ENCODE measurements at regions not wholly inside any gene's neighbourhood (a gene's known extent, or its start where the extent isn't known, plus 50 kb on each side); places are given as distances from the start of the nearest gene placed in this dataset.

GRCh38 chr11:45572354-45573123 lies 92.9 kb downstream of the CHST1 start (continued):
- TF ChIP-seq MLXIP (CRISPR knock-in tag; IDR thresholded peaks at IDR 0.05; ENCODE audit: borderline replicate concordance) (no peak), MAZ (IDR thresholded peaks at IDR 0.05; ENCODE audit: borderline replicate concordance, low read depth, low read length) (no peak), MAZ (CRISPR knock-in tag; IDR thresholded peaks at IDR 0.05; ENCODE audit: low read depth) (no peak), ZFP91 (CRISPR knock-in tag; IDR thresholded peaks at IDR 0.05; ENCODE audit: borderline replicate concordance) (no peak), ZNF850 (CRISPR knock-in tag; conservative IDR thresholded peaks at IDR 0.05) (no peak), SIX4 (CRISPR knock-in tag; IDR thresholded peaks at IDR 0.05) (no peak), ZNF251 (CRISPR knock-in tag; IDR thresholded peaks at IDR 0.05) (no peak)

- Histone ChIP-seq H3K4me2 (ENCODE audit: low read depth, low read length) (no peak overlapping the region), H3K79me2 (ENCODE audit: insufficient read depth, low read length) (no peaks in the 10 kb centered on the region), H3K4me3 (replicated peaks in 1 of 3; ENCODE audit: insufficient read depth in 1 of 3, low read depth in 2 of 3, low read length in 3 of 3) (no peak overlapping the region), H3K4me1 (ENCODE audit: insufficient read depth, low read length) (no peaks in the 10 kb centered on the region), H3K27me3 (ENCODE audit: control insufficient read depth in 1 of 2, insufficient read depth in 2 of 2, low read length in 2 of 2) (peaks cover 2 to 8% of the 10 kb centered on the region in 2 experiments; a peak in 3 of 5 replicates), H3K27ac (ENCODE audit: extremely low read length, insufficient read depth, low read length) (no peak overlapping the region), H3K9me3 (ENCODE audit: low read length) (no peaks in the 10 kb centered on the region), H2AFZ (ENCODE audit: low read length) (no peak overlapping the region), H3K36me3 (replicated peaks in 1 of 2; ENCODE audit: control insufficient read depth in 1 of 2, insufficient read depth in 2 of 2, low read length in 2 of 2) (no peaks in the 10 kb centered on the region), H4K20me1 (ENCODE audit: insufficient read depth, low read length) (no peaks in the 10 kb centered on the region), H3K9ac (ENCODE audit: insufficient read depth, low read depth, low read length) (no peak overlapping the region)
- 5% methylated on average over 7 of the region's 8 CpGs for WGBS (ENCODE audit: low lambda C conversion rate)
- CTCF ChIA-PET (ENCODE audit: low intra/inter-chr PET ratio, low total read pairs), result no interaction called here
- ATAC-seq (no peak), DNase-seq (ENCODE audit: low spot score) (no peak), FAIRE-seq (no peak)
- intact Hi-C loops (cut with micrococcal nuclease; ENCODE audit: unreplicated experiment) (no loop called here), in situ Hi-C loops (cut with HindIII; ENCODE audit: extremely low pct_ligation_motif_present, low pct_unique_long_range_greater_than_20kb) (no loop called here)
- no TSS peak for BruUV-seq (replicated peaks)
- POLR2A ChIA-PET, result no interaction called here
- TF ChIP-seq SAFB2 (CRISPR knock-in tag; IDR thresholded peaks at IDR 0.05; ENCODE audit: borderline replicate concordance, low read depth) (no peak), ZNF282 (IDR thresholded peaks at IDR 0.05; ENCODE audit: partially characterized antibody) (no peak), TERF1 (CRISPR knock-in tag; IDR thresholded peaks at IDR 0.05) (no peak), ZNF232 (CRISPR knock-in tag; IDR thresholded peaks at IDR 0.05; ENCODE audit: borderline replicate concordance) (no peak), ARNT (IDR thresholded peaks at IDR 0.05) (no peak), TBL1XR1 (IDR thresholded peaks at IDR 0.05; ENCODE audit: borderline replicate concordance, low read length, partially characterized antibody) (no peak), ZNF709 (CRISPR knock-in tag; IDR thresholded peaks at IDR 0.05) (no peak), NCOR1 (IDR thresholded peaks at IDR 0.05; ENCODE audit: borderline replicate concordance, low read length) (no peak), PAWR (CRISPR knock-in tag; IDR thresholded peaks at IDR 0.05; ENCODE audit: borderline replicate concordance) (no peak), YEATS4 (CRISPR knock-in tag; IDR thresholded peaks at IDR 0.05; ENCODE audit: borderline replicate concordance) (no peak), THAP11 (CRISPR knock-in tag; IDR thresholded peaks at IDR 0.05) (no peak), U2AF2 (IDR thresholded peaks at IDR 0.05; ENCODE audit: low read depth, low read length) (no peak)
These were observed 95.6 kb downstream of the CHST1 start for GRCh38 chr11:45569776-45570175.
